ENCODE measurements at regions not wholly inside any gene's neighbourhood (a gene's known extent, or its start where the extent isn't known, plus 50 kb on each side); places are given as distances from the start of the nearest gene placed in this dataset.

- H3K4me3 ChIP-seq (ENCODE audit: low read depth, low read length) = no peak overlapping the region
- no peak for DNase-seq (ENCODE audit: low read depth)
- TF ChIP-seq CTCF (IDR thresholded peaks at IDR 0.05; ENCODE audit: control insufficient read depth, extremely low read depth, insufficient read depth) = no peak
Measured at GRCh38 chr9:13513716-13514444, 234.4 kb upstream of the MPDZ start.

GRCh38 chr9:13513286-13513685, 233.8 kb upstream of the MPDZ start:
- no peak for DNase-seq (ENCODE audit: low read depth)
- H3K4me3 ChIP-seq (ENCODE audit: low read depth, low read length) = no peak overlapping the region
- TF ChIP-seq CTCF (IDR thresholded peaks at IDR 0.05; ENCODE audit: control insufficient read depth, extremely low read depth, insufficient read depth) = no peak

- DNase-seq (ENCODE audit: low read depth) = no peak
Measured at GRCh38 chr9:13508681-13509080, 229.2 kb upstream of the MPDZ start.

GRCh38 chr9:13508086-13508485, 228.6 kb upstream of the MPDZ start:
- no peak for DNase-seq (ENCODE audit: low read depth)
- TF ChIP-seq CTCF (IDR thresholded peaks at IDR 0.05; ENCODE audit: control insufficient read depth, extremely low read depth, insufficient read depth) = no peak
- no peak overlapping the region for H3K4me3 ChIP-seq (ENCODE audit: low read depth, low read length)

More at GRCh38 chr9:13508681-13509080, 229.2 kb upstream of the MPDZ start:
- no peak for TF ChIP-seq CTCF (IDR thresholded peaks at IDR 0.05; ENCODE audit: control insufficient read depth, extremely low read depth, insufficient read depth)
- H3K4me3 ChIP-seq (ENCODE audit: low read depth, low read length) = no peak overlapping the region

GRCh38 chr9:13505797-13506196, 226.3 kb upstream of the MPDZ start:
- DNase-seq (ENCODE audit: low read depth) = no peak

GRCh38 chr9:13503599-13503998, 224.1 kb upstream of the MPDZ start:
- H3K4me3 ChIP-seq (ENCODE audit: low read depth, low read length) = no peak overlapping the region
- DNase-seq (ENCODE audit: low read depth) = no peak
- no peak for TF ChIP-seq CTCF (IDR thresholded peaks at IDR 0.05; ENCODE audit: control insufficient read depth, extremely low read depth, insufficient read depth)

More at GRCh38 chr9:13505797-13506196, 226.3 kb upstream of the MPDZ start:
- TF ChIP-seq CTCF (IDR thresholded peaks at IDR 0.05; ENCODE audit: control insufficient read depth, extremely low read depth, insufficient read depth) = no peak
- no peak overlapping the region for H3K4me3 ChIP-seq (ENCODE audit: low read depth, low read length)

GRCh38 chr9:13502484-13502883, 223.0 kb upstream of the MPDZ start:
- TF ChIP-seq CTCF (IDR thresholded peaks at IDR 0.05; ENCODE audit: control insufficient read depth, extremely low read depth, insufficient read depth) = no peak
- no peak for DNase-seq (ENCODE audit: low read depth)

More at GRCh38 chr9:13502484-13502883, 223.0 kb upstream of the MPDZ start:
- H3K4me3 ChIP-seq (ENCODE audit: low read depth, low read length) = no peak overlapping the region
